Parathyroid adenoma (tissue), 2 donors: ENCODE measurements at regions not wholly inside any gene's neighbourhood (a gene's known extent, or its start where the extent isn't known, plus 50 kb on each side); places are given as distances from the start of the nearest gene placed in this dataset.

Experiments used
- H2AFZ ChIP-seq: fragments of 300-600 bp; sonication (generic); one replicate; pipeline ENCODE4 v1.7.0; 2017; ENCODE audit warnings: antibody characterized with exemption, mild to moderate bottlenecking
- H3K27ac ChIP-seq: fragments of 300-600 bp; sonication (generic); one replicate; pipeline ENCODE4 v1.7.0; 2017
- H3K27me3 ChIP-seq: fragments of 300-600 bp; sonication (generic); one replicate; pipeline ENCODE4 v1.7.0; 2017; ENCODE audit warnings: low read length; ENCODE audit not compliant: control insufficient read depth, insufficient read depth
- H3K36me3 ChIP-seq: fragments of 300-600 bp; sonication (generic); one replicate; pipeline ENCODE4 v1.7.0; 2017; ENCODE audit warnings: low read length; ENCODE audit not compliant: control insufficient read depth, insufficient read depth
- H3K4me1 ChIP-seq: fragments of 300-600 bp; sonication (generic); one replicate; pipeline ENCODE4 v1.7.0; 2017; ENCODE audit warnings: control low read depth
- H3K4me2 ChIP-seq: fragments of 300-600 bp; sonication (generic); one replicate; pipeline ENCODE4 v1.7.0; 2017; ENCODE audit warnings: low read length
- H3K4me3 ChIP-seq: fragments of 300-600 bp; sonication (generic); one replicate; pipeline ENCODE4 v1.7.0; 2017; ENCODE audit warnings: low read depth, low read length
- H3K79me2 ChIP-seq: fragments of 300-600 bp; sonication (generic); one replicate; pipeline ENCODE4 v1.7.0; 2017; ENCODE audit warnings: control low read depth
- H3K9ac ChIP-seq: fragments of 300-600 bp; sonication (generic); one replicate; pipeline ENCODE4 v1.7.0; 2017; ENCODE audit warnings: mild to moderate bottlenecking
- H3K9me3 ChIP-seq: fragments of 300-600 bp; sonication (generic); one replicate; pipeline ENCODE4 v1.7.0; 2017; ENCODE audit warnings: low read length; ENCODE audit not compliant: control insufficient read depth
- CTCF ChIP-seq: fragments of 300-600 bp; sonication (generic); IDR thresholded peaks from one replicate; pipeline ENCODE4 v1.7.0; 2017; ENCODE audit warnings: antibody characterized with exemption, mild to moderate bottlenecking
- donor health status: primary hyperparathyroidism.

DNA sequence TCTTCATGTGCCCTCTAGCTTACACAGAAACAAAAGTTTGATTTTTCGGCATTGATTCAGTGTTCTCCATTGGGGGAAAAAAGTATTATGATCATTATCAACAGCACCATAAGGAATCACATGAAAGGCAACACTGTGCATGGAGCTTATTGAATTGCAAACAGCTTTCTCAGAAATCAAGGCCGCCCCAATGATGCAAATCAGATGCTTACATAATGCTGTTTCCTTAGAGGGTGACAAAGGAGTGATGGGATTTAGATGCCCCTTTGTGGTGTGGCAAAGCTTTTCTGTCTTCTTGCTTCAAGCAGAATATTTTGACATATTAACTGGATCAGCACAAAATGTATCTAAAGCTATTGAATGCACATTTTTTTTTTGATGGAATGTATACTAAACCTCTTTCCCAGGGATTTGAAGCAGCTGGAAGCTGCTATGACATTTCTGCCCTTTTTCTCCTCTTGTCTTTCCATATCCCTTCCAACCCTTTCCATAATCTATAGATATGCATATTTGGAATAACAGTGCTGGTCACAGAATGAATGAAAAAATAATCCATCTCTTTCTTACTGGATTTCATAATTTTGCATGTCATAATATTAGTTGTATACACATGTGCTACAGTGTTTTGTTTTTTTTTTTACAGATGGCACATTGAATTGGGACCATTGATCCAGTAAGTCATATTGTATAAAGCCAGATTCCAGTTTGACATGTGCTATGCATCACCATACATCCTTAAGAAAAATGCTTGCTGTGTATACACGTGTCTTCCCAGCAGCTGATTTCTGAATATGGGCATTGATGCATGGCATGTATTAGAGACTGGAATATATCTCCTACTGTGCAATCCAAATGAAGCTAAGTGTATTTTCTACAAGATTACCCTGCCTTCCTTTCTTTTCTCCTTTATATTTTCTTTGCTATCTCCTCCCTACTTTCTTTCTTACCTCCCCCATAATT, 259.7 kb upstream of the DCN start:
- no peaks in the 10 kb centered on the region for H3K36me3 ChIP-seq
- H3K4me1 ChIP-seq = no peaks in the 10 kb centered on the region
- peak overlapping the region; percentile 24 for H2AFZ ChIP-seq

GRCh38 chr12:91441246-91441645, 258.6 kb upstream of the DCN start:
- no peak overlapping the region for H3K27ac ChIP-seq
- no peak overlapping the region for H3K4me3 ChIP-seq
- H3K4me1 ChIP-seq = no peaks in the 10 kb centered on the region
- no peak overlapping the region for H2AFZ ChIP-seq
- TF ChIP-seq CTCF = no peak
- H3K9me3 ChIP-seq = no peaks in the 10 kb centered on the region
- no peaks in the 10 kb centered on the region for H3K36me3 ChIP-seq
- H3K9ac ChIP-seq = no peak overlapping the region
- H3K4me2 ChIP-seq = no peak overlapping the region
- H3K27me3 ChIP-seq = no peaks in the 10 kb centered on the region
- H3K79me2 ChIP-seq = no peaks in the 10 kb centered on the region

More for the DNA sequence above, 259.7 kb upstream of the DCN start:
- H3K9ac ChIP-seq = no peak overlapping the region
- no peak for TF ChIP-seq CTCF
- H3K4me2 ChIP-seq = no peak overlapping the region
- no peaks in the 10 kb centered on the region for H3K79me2 ChIP-seq
- no peak overlapping the region for H3K4me3 ChIP-seq
- no peaks in the 10 kb centered on the region for H3K9me3 ChIP-seq
- no peak overlapping the region for H3K27ac ChIP-seq
- no peaks in the 10 kb centered on the region for H3K27me3 ChIP-seq

DNA sequence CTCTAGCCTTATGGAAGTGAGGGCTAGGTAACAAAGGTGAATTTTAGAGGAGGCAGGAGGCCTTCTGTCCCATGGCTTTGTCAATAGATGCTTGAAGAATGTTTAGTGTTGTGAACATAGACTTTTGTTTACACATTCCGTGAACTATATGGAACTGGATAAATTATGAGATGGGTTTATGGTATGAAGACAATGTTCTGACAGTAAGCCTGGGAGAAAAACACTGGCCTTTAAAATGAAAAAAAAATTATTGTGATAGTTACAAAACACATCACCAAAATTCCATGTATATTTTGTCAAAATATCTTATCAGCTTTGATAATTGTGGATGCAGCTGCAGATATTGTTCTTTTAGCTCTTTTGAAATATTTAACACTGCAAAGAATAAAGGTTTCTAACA, 251.5 kb upstream of the DCN start:
- H2AFZ ChIP-seq = no peak overlapping the region
- H3K27me3 ChIP-seq = no peaks in the 10 kb centered on the region
- H3K9me3 ChIP-seq = no peaks in the 10 kb centered on the region
- H3K36me3 ChIP-seq = no peaks in the 10 kb centered on the region
- H3K4me1 ChIP-seq = no peaks in the 10 kb centered on the region
- H3K4me3 ChIP-seq = no peak overlapping the region
- no peak overlapping the region for H3K27ac ChIP-seq
- no peaks in the 10 kb centered on the region for H3K79me2 ChIP-seq
- no peak overlapping the region for H3K4me2 ChIP-seq
- TF ChIP-seq CTCF = no peak
- no peak overlapping the region for H3K9ac ChIP-seq

- no peaks in the 10 kb centered on the region for H3K36me3 ChIP-seq
- H3K4me2 ChIP-seq = no peak overlapping the region
- H3K79me2 ChIP-seq = no peaks in the 10 kb centered on the region
- no peak overlapping the region for H3K9ac ChIP-seq
- H3K4me1 ChIP-seq = no peaks in the 10 kb centered on the region
- H3K27me3 ChIP-seq = no peaks in the 10 kb centered on the region
- no peak overlapping the region for H2AFZ ChIP-seq
- H3K4me3 ChIP-seq = no peak overlapping the region
- H3K9me3 ChIP-seq = no peaks in the 10 kb centered on the region
- no peak overlapping the region for H3K27ac ChIP-seq
- no peak for TF ChIP-seq CTCF
These were observed 250.1 kb upstream of the DCN start for GRCh38 chr12:91432755-91433154.

GRCh38 chr12:91432089-91432488, 249.5 kb upstream of the DCN start:
- TF ChIP-seq CTCF = no peak
- Histone ChIP-seq H3K4me1 (no peaks in the 10 kb centered on the region), H3K27me3 (no peaks in the 10 kb centered on the region), H2AFZ (no peak overlapping the region), H3K9me3 (no peaks in the 10 kb centered on the region), H3K9ac (no peak overlapping the region), H3K79me2 (no peaks in the 10 kb centered on the region), H3K36me3 (no peaks in the 10 kb centered on the region), H3K4me3 (no peak overlapping the region), H3K4me2 (no peak overlapping the region), H3K27ac (no peak overlapping the region)
